OCI-LY7 (cell line): ENCODE measurements at regions not wholly inside any gene's neighbourhood (a gene's known extent, or its start where the extent isn't known, plus 50 kb on each side); places are given as distances from the start of the nearest gene placed in this dataset.

Experiments used
- BruUV-seq: library from RNA; stranded (reverse); fragments of 400-500 nt; replicated peaks from 2 replicates; lab custom pipeline; 2021; lab: Mats Ljungman, UMichigan
- CTCF ChIA-PET: fragments of 300-600 bp; sonication (Branson Sonifier 250); formaldehyde crosslinking; loops from one replicate; lab custom pipeline; 2022; ENCODE audit warnings: antibody characterized with exemption; ENCODE audit not compliant: unreplicated experiment; lab: Charles Lee
- POLR2A ChIA-PET: fragments of 300-600 bp; sonication (Branson Sonifier 250); formaldehyde crosslinking; loops from one replicate; lab custom pipeline; 2022; ENCODE audit warnings: antibody characterized with exemption; lab: Charles Lee
- DNase-seq: peaks from one replicate; pipeline ENCODE4 v3.0.0-alpha.2; 2015; ENCODE audit warnings: low spot score
- H2AFZ ChIP-seq: fragments of 200-600 bp; sonication (generic), shearing (Covaris generic); 2 replicates; pipeline ENCODE4 v1.6.1; 2014; ENCODE audit warnings: mild to moderate bottlenecking, antibody characterized with exemption, low read length, moderate library complexity
- H3K27ac ChIP-seq: fragments of 200-600 bp; sonication (generic); 2 replicates; pipeline ENCODE4 v1.5.1; 2014; ENCODE audit warnings: mixed run types, low read depth, mild to moderate bottlenecking, moderate library complexity, low read length, inconsistent platforms; ENCODE audit not compliant: poor library complexity, severe bottlenecking
- H3K36me3 ChIP-seq: fragments of 200-600 bp; sonication (generic); 2 replicates; pipeline ENCODE4 v1.6.1; 2014; ENCODE audit warnings: mild to moderate bottlenecking, antibody characterized with exemption, low read length, moderate library complexity, mixed read lengths; ENCODE audit not compliant: insufficient read depth
- H3K4me1 ChIP-seq: fragments of 200-600 bp; sonication (generic); 2 replicates; pipeline ENCODE4 v1.5.1; 2014; ENCODE audit warnings: mild to moderate bottlenecking, low read length; ENCODE audit not compliant: insufficient read depth, poor library complexity, severe bottlenecking
- H3K4me2 ChIP-seq: fragments of 200-600 bp; sonication (generic); 2 replicates; pipeline ENCODE4 v1.6.1; 2014; ENCODE audit warnings: mild to moderate bottlenecking, low read length
- H3K4me3 ChIP-seq: fragments of 200-600 bp; sonication (generic); 2 replicates; pipeline ENCODE4 v1.5.1; 2014; ENCODE audit warnings: mild to moderate bottlenecking, low read depth, low read length; ENCODE audit not compliant: poor library complexity, severe bottlenecking
- H3K79me2 ChIP-seq: fragments of 200-600 bp; sonication (generic); 2 replicates; pipeline ENCODE4 v1.6.1; 2016; ENCODE audit warnings: low read depth, mild to moderate bottlenecking, low read length, moderate library complexity, mixed read lengths; ENCODE audit not compliant: insufficient read depth
- H3K9me2 ChIP-seq: fragments of 200-600 bp; sonication (generic); 2 replicates; pipeline ENCODE4 v1.6.1; 2016; ENCODE audit warnings: mild to moderate bottlenecking, low read length, mixed read lengths; ENCODE audit not compliant: insufficient read depth
- H3K9me3 ChIP-seq: fragments of 200-600 bp; sonication (generic); 2 replicates; pipeline ENCODE4 v1.6.1; 2014; ENCODE audit warnings: mild to moderate bottlenecking, mixed run types, low read length, mixed read lengths
- H4K20me1 ChIP-seq: fragments of 200-600 bp; sonication (generic); 2 replicates; pipeline ENCODE4 v1.6.1; 2014; ENCODE audit warnings: mild to moderate bottlenecking, antibody characterized with exemption, low read length, moderate library complexity, mixed read lengths; ENCODE audit not compliant: insufficient read depth
- EZH2phosphoT487 ChIP-seq: fragments of 200-600 bp; sonication (generic); IDR thresholded peaks from 2 replicates; pipeline ENCODE4 v1.6.1; 2018; ENCODE audit warnings: low read depth, borderline replicate concordance, mild to moderate bottlenecking, mixed run types, antibody characterized with exemption, low read length, moderate library complexity, mixed read lengths
- intact Hi-C: fragments of 100-400 bp; cut with micrococcal nuclease; formaldehyde crosslinking; loops from one replicate; pipeline ENCODE4 v1.10.0; 2022; ENCODE audit not compliant: unreplicated experiment
- TF ChIP-seq, protein P1 (sequence below): fragments of 200-600 bp; sonication (generic); conservative IDR thresholded peaks from 2 replicates; pipeline ENCODE4 v1.5.1; 2014; ENCODE audit warnings: mild to moderate bottlenecking, antibody characterized with exemption, low read length, moderate library complexity, mixed read lengths

DNA sequence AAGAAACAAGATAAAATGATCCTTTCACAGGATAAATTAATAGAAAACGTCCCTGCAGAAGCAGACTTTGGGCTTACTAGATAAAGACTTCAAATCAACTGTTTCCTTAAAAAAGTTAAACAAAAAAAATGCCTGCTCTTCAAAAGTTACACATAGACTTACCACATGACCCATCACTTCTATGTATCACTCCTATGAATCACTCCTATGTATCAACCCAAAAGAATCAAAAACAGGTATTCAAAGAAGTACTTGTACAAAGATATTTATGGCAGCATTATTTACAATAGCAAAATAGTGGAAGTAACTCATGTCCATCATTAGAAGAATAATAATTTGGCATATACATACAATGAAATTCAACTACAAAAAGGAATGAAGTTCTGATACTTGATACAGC is 56.3 kb upstream of the PRDM9 start:
- H3K4me2 ChIP-seq, result no peak overlapping the region
- H3K36me3 ChIP-seq, result no peaks in the 10 kb centered on the region
- no peak overlapping the region for H3K4me3 ChIP-seq
- no peaks in the 10 kb centered on the region for H4K20me1 ChIP-seq
- H3K9me2 ChIP-seq, result no peaks in the 10 kb centered on the region
- no peaks in the 10 kb centered on the region for H3K4me1 ChIP-seq
- no peaks in the 10 kb centered on the region for H3K79me2 ChIP-seq
- BruUV-seq, result no TSS peak
- H3K27ac ChIP-seq, result no peak overlapping the region
- DNase-seq, result no peak
- no peak overlapping the region for H2AFZ ChIP-seq
- no peaks in the 10 kb centered on the region for H3K9me3 ChIP-seq
- POLR2A ChIA-PET, result no interaction called here
- intact Hi-C loops, result no loop called here
- TF ChIP-seq, protein P1, sequence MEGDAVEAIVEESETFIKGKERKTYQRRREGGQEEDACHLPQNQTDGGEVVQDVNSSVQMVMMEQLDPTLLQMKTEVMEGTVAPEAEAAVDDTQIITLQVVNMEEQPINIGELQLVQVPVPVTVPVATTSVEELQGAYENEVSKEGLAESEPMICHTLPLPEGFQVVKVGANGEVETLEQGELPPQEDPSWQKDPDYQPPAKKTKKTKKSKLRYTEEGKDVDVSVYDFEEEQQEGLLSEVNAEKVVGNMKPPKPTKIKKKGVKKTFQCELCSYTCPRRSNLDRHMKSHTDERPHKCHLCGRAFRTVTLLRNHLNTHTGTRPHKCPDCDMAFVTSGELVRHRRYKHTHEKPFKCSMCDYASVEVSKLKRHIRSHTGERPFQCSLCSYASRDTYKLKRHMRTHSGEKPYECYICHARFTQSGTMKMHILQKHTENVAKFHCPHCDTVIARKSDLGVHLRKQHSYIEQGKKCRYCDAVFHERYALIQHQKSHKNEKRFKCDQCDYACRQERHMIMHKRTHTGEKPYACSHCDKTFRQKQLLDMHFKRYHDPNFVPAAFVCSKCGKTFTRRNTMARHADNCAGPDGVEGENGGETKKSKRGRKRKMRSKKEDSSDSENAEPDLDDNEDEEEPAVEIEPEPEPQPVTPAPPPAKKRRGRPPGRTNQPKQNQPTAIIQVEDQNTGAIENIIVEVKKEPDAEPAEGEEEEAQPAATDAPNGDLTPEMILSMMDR, result no peak
- no peak for TF ChIP-seq EZH2phosphoT487
- CTCF ChIA-PET, result no interaction called here

DNA sequence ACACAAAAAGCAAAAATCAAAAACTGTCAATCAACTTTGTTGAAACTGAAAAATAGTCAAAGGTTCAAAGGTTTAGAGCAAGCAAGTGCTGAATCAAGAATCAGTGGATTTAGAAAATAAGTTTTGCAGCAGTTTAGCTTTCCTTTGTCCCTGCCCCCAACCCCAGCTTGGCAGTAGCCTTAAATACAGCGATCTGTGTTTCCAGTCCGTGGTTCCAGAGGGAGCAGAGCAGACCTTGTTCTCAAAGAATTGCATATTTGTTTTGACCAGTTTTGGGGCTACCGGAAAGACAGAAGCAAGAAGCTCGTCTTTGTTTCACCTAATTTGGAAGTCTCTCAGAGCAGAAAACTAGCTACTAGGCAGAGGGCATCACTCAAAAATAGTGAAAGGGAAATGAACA is 57.2 kb upstream of the PRDM9 start:
- ChIA-PET CTCF (no interaction called here), POLR2A (no interaction called here)
- no TSS peak for BruUV-seq
- Histone ChIP-seq H3K4me3 (no peak overlapping the region), H3K4me1 (no peaks in the 10 kb centered on the region), H3K36me3 (no peaks in the 10 kb centered on the region), H3K4me2 (no peak overlapping the region), H2AFZ (no peak overlapping the region), H3K27ac (no peak overlapping the region), H3K9me2 (no peaks in the 10 kb centered on the region), H3K9me3 (no peaks in the 10 kb centered on the region), H4K20me1 (no peaks in the 10 kb centered on the region), H3K79me2 (no peaks in the 10 kb centered on the region)
- intact Hi-C loops, result no loop called here
- no peak for DNase-seq
- TF ChIP-seq EZH2phosphoT487, result no peak
- TF ChIP-seq, protein P1, result no peak

DNA sequence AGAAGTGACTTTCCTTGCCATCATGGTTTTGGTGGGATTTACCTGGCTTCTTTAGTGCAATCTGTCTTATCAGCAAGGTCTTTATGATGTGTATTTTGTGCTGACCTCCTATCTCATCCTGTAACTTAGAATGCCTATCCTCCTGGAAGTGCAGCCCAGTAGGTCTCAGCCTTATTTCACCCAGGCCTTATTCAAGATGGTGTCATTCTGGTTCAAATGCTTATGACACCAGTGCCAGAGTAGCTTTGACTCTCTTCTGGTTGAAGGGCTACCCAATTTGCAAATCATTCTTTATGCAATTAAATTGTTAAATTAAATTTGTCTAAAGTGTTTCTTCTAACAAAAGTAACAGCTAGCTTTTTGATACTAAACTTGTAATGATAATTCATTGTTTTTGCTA is 58.8 kb upstream of the PRDM9 start:
- no peaks in the 10 kb centered on the region for H3K4me1 ChIP-seq
- no peaks in the 10 kb centered on the region for H3K79me2 ChIP-seq
- no peak for TF ChIP-seq EZH2phosphoT487
- TF ChIP-seq, protein P1, result no peak
- intact Hi-C loops, result no loop called here
- no peaks in the 10 kb centered on the region for H3K36me3 ChIP-seq
- no peak overlapping the region for H2AFZ ChIP-seq
- H3K9me2 ChIP-seq, result no peaks in the 10 kb centered on the region
- H4K20me1 ChIP-seq, result no peaks in the 10 kb centered on the region
- no peak overlapping the region for H3K4me2 ChIP-seq
- H3K27ac ChIP-seq, result no peak overlapping the region
- POLR2A ChIA-PET, result interaction anchor here (1.4 kb wide), 1 partner anchor 9 kb away, joined by 3 read pairs; no protein-coding TSS in a partner anchor
- H3K4me3 ChIP-seq, result no peak overlapping the region
- CTCF ChIA-PET, result no interaction called here
- no peaks in the 10 kb centered on the region for H3K9me3 ChIP-seq
- BruUV-seq, result no TSS peak
- no peak for DNase-seq
